Middle frontal gyrus (tissue), 1 donor: ENCODE measurements at regions not wholly inside any gene's neighbourhood (a gene's known extent, or its start where the extent isn't known, plus 50 kb on each side); places are given as distances from the start of the nearest gene placed in this dataset.
A peak's percentile ranks its signal among the peaks of the same experiment; 100 is the strongest.

Source experiments
- DNase-seq: peaks from one replicate; pipeline ENCODE4 v3.0.0-alpha.2; 2015; ENCODE audit warnings: low spot score; ENCODE audit errors: extremely low spot score

DNA sequence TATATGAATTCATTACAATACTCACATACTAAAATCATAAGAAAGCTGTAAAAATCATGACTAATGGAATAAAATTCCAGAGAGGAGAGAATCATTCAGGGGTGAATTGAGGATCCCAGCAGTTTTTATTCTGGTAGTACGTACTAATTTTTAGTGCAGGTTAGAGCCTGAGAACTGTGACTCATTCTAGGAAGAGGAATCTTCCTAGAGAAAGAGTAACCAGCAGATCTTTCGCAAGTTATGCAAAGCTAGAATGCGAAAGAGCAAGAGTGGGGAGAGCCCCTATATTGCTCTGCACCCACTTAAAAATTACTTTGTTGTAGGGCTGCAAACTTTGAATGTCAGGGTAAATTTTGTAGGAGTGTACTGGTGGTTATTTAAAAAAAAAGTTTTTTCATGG lies 303.6 kb upstream of the ARPP21 start:
- DNase-seq = no peak

DNA sequence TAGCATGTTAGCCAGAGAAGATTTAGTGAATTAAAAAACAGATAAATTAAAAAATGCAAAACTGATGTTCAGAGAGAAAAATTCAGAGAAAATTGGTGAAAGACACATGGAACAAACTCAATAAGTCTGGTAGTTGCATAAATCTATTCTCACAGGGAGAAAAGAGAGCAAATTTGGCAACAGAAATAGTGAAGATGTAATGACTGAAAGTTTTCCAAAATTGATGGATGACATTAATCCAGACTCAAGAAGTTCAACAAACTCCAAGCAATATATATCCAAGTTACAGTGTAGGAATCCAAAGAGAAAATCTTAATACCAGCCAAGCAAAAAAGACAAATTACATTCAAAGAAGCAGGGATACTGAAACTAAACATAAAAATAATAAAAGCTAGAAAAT lies 302.7 kb upstream of the ARPP21 start:
- DNase-seq = no peak

DNA sequence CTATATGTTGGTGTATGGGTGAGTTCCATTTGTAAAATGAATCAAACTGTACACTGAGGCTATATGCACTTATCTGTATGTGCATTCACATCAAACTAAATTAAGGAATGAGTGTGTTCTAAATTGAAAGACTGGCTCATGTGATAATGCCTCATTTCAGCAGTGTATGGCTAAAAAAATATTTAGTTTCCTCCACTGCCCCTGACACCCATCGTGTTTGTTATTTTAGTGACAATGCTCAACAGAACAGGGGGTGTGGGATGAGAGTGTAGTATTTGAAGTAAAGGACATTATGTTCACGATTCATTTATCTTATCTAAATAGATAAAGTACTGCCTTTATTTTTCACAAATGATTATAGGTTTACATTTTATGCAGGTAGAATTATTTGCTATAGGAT lies 301.1 kb upstream of the ARPP21 start:
- no peak for DNase-seq

DNA sequence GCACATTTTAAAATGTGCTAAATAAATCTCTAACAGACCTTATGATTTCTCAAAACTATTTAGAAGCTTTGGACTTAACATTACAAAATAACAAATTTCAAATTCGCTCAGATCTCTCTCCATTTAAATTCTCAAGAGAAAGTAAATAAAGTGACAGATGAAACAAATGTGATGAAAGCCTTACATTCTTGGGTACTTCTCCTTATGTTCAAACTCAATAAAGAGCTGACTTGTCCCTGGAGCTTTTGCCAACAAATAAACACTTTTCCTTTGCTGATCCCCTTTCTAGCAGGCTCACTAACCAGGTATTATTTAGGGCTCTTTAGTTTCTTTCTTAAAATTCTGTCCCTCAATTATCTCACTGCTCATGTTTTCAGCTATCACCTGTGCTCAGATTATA lies 259.1 kb upstream of the ARPP21 start:
- no peak for DNase-seq

DNA sequence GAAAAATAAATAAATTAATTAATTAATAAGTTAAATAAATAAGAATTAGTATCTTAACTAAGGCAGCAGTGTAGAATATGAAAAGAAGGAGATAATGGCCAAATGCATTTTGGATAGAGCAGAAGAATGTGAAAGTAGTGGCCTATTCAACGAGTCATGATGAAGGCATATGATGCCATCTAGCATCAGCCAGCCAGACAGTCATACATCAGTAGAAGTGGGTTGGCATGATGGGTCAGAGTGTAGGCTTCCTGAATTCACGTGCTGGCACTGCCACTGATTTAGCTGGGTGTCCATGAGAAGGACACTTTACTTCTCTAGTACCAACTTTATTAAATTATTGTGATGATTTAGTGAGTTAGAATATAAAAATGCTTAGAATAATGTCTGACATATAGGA lies 256.1 kb upstream of the ARPP21 start:
- no peak for DNase-seq

DNA sequence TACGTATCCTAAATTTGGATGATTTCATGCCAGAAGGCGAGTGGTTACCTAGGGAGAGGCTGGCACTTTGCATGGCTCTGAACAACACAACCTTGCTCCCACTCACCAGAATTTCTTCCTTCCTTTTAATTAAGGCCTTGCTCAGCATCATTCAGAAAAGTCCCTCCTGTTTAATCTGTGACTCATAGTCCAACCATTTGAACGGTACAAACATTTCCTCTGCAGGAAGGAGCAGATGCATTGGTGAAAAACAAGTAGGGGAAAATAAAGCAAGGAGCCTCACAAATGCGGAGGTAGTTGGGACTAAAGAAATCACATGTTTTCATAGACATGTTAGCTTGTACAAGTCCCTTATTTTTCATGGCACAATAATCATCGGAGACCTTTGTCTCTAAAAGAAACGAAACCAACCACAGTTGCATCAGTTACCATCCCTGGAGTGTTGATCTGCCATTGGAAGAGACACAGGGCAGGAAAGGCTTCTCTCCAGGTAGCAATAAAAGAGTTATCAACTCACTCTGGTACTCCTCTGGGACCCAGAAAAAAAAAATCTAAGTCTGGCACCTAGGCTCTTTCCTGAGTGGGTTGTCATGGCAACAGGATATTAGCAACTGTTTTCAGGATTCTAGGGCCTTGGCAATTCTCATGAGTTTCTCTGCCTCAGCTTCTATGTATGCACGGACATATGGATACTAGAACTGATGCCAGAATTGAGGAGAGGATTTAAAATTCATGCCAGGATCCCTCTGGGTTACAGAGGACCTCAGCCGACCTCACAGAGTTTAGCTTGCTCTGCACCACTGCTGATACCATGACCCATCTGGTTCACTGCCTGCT lies 255.4 kb upstream of the ARPP21 start:
- peak; percentile 48 for DNase-seq

- DNase-seq = no peak
Measured at GRCh38 chr3:35385271-35385670, 254.1 kb upstream of the ARPP21 start.

DNA sequence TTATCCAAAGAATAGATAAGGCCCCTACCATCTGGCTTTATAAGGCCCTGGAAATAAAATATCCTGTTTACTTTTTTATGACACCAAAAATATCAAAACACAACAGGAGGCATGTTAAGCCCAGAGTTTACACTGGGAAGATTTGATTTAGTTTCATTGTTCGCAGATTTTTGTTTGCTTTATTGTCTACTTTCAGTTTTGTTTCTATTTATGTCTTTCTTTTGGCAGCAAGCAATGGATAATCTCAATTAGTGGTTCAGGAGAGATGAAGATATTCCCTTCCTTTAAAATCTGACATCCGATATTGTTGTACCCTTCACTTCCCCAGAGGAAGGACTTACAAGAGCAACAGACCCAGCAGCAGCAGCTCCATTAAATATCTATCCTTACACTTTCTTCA lies 249.4 kb upstream of the ARPP21 start:
- no peak for DNase-seq

DNA sequence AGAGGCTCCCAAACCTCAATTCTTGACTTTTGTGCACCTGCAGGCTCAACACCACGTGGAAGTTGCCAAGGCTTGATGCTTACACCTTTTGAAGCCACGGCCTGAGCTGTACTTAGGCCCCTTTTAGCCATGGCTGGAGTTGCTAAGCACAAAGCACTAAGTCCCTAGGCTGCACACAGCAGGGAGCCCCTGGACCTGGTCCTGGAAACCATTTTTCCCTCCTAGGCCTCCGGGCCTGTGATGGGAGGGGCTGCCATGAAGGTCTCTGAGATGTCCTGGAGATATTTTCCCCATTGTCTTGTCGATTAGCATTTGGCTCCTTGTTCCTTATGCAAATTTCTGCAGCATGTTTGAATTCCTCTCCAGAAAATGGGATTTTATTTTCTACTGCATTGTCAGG lies 247.1 kb upstream of the ARPP21 start:
- DNase-seq = no peak

DNA sequence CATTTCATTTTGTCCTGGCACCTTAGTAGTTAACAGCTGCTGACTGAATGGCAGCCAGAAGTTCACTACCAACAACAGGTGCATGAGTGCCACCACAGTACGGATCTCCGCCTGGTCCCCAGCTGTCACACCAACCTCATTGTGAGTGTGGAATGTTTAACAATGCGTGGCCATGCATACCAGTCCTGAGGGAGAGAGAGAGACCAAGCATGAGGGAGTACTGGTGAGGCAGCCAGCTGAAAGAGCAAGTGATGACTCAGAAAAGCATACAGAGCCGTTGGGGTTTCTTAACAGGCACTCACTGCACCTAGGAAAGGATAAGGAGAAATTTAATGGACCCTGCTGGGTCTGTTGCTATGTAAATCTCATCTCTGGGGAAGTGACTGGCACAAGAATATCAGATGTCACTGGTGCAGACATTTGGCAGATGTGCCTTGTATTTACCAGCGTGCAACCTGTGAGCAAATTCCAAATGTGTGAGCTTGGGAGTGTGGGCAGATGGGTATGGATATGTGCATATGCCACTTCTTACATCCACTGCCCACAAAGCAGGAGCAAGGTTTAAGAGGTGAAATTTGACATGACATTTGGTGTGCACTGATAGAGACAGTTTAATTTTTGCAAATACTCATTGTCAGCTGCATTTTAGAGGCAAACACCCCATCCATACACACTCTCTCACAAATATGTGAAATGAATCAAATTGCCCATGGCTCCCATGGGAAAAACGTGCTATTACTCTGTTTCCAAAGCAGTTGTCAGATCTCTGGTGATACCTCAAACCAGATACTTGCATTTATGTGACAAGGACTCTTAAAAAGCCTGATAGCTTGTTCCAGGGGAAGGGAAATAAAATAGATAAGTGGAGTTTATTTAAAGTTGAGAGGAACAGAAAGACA lies 245.2 kb upstream of the ARPP21 start:
- no peak for DNase-seq

GRCh38 chr3:35394905-35395304 lies 244.4 kb upstream of the ARPP21 start:
- DNase-seq = no peak

DNA sequence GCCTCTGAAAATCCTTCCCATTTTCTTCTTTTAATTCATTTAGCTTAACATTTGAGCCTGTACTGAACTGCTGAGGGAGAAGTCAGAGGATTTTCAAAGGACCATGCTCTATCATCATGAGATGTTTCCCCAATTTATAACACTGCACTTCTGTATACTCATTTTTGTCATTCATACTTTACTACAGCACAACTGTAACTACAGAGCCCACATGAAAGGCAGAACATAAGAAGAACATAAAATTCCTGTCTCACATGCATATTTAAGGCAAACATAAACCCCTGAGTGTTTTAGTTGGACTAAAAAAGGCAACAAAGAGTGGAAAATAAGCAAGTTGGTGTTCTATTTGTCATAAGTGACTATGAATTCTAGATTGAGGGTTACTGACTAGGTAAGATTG lies 237.7 kb upstream of the ARPP21 start:
- no peak for DNase-seq

- no peak for DNase-seq
Measured at GRCh38 chr3:35404571-35404970, 234.8 kb upstream of the ARPP21 start.

GRCh38 chr3:35408882-35409281 lies 230.4 kb upstream of the ARPP21 start:
- no peak for DNase-seq

- no peak for DNase-seq
Measured at GRCh38 chr3:35409991-35410390, 229.3 kb upstream of the ARPP21 start.

DNA sequence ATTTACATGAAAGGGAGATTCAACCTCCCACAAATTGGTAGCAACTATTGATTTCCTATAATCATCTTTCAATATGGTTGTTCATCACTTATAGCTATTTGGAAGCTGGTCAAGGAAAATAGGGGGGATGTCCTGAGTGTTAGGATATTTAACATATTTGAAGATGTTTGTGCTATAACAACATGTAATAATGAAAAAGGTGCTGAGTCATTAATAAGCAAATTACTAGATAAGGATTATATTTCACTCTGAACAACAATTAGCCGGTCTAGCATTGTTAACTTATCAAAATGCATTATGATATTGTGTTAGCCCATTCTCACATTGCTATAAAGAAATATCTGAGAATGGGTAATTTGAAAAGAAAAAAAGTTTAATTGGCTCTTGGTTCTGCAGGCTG lies 225.8 kb upstream of the ARPP21 start:
- no peak for DNase-seq

- DNase-seq = no peak
Measured at GRCh38 chr3:35417080-35417479, 222.2 kb upstream of the ARPP21 start.

DNA sequence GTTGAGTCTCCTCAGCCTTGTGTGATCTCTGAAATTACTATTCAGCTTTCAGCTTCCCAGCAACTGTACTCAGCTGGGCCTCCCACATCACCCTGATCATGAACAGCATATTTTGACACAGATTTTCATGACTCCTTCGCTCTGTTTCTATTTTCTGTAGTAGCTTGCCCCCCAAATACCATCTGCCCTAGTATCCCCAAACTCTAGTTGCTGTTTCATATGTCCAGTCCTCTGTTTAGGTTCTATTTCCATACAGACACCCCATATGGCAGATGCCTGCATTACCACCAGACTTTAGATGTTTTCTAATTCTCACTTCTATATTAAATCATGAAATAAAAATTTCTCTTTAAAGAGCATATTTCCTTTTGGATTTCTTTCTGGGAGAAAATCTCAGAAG lies 217.2 kb upstream of the ARPP21 start:
- DNase-seq = no peak

GRCh38 chr3:35422836-35423601 lies 216.3 kb upstream of the ARPP21 start:
- DNase-seq = no peak

DNA sequence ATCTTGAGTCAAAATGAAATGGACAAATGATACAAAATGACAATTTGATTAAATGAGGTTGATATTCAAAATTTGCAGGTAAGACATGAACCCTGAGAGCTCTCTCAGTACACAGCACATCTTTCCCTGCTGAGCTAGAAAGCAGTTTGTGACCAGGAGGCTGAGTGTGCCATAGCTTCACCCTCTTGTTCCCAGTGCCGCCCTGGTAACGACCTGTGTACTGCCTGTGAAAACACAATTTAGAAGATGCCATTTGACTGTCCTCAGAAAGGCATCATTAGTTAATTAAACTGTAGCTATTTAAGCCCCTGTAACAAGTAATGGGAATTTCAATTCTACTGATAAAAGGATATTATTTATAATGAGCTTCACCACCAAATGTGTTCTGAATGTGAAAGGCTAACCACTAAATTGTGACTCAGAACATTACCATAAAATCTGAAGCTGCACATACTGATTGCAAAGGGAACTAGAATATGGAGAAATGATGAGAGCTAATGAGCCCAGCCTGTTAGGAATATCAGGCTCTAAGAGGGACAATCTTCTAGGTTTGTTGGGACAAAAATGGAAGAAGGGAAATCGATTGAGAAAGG lies 212.9 kb upstream of the ARPP21 start:
- DNase-seq = no peak

- no peak for DNase-seq
Measured at GRCh38 chr3:35437381-35437780, 201.9 kb upstream of the ARPP21 start.
